Upper lobe of right lung (tissue), 1 donor: ENCODE measurements at regions not wholly inside any gene's neighbourhood (a gene's known extent, or its start where the extent isn't known, plus 50 kb on each side); places are given as distances from the start of the nearest gene placed in this dataset.

Source experiments
- ATAC-seq: fragments of 200-7000 bp; cut with Tn5 transposase; one replicate; pipeline ENCODE4 v1.9.1; 2020; ENCODE audit warnings: mild to moderate bottlenecking, moderate library complexity
- DNase-seq: peaks from one replicate; pipeline ENCODE4 v3.0.0-alpha.2; 2020
- H3K27ac ChIP-seq: fragments of 200-600 bp; one replicate; pipeline ENCODE4 v1.8.0; 2022
- H3K27me3 ChIP-seq: fragments of 200-600 bp; one replicate; pipeline ENCODE4 v1.8.0; 2022; ENCODE audit warnings: mild to moderate bottlenecking
- H3K36me3 ChIP-seq: fragments of 200-600 bp; one replicate; pipeline ENCODE4 v1.8.0; 2022
- H3K4me1 ChIP-seq: fragments of 200-600 bp; one replicate; pipeline ENCODE4 v1.8.0; 2022
- H3K4me3 ChIP-seq: fragments of 200-600 bp; one replicate; pipeline ENCODE4 v1.8.0; 2022; ENCODE audit warnings: mild to moderate bottlenecking
- H3K9me3 ChIP-seq: fragments of 200-600 bp; one replicate; pipeline ENCODE4 v1.8.0; 2022
- CTCF ChIP-seq: fragments of 200-600 bp; IDR thresholded peaks from one replicate; pipeline ENCODE4 v1.8.0; 2022; ENCODE audit warnings: antibody characterized with exemption
- intact Hi-C: fragments of 100-400 bp; cut with DNase I; formaldehyde crosslinking; loops from one replicate; pipeline ENCODE4 v1.11.0; 2022
- donor health status: DM: no; HTN: yes; CAD: no; lungs with severe emphysema.

DNA sequence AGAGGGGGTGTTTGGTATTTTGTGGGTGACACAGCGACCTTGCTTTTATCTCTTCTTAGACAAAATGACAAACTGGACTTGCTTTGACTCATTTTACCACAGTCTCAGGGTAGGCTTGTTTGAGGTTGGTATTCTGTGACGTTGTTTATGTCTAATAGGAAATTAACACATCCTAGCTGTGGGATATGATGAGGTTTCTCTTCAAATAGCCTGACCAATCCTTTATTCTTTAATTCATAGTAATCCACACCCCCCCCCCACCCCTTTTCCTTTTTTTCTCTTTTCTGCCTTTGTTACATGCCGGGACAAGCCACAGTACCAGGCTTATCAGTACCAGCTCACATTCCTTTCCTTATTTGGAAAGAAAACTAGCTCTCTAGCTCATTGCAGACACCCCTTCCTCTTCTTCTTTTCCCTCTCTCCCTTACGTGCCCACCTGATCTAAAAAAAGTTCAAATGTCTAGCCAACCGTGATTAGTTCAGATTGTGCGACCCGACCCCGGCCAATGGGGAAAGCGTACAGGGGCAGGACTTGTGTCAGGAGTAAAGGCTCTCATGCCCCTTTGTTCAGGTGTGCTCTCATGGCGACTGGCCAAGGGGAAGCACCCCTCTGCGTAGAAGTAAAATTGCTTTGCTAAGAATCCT lies 52.2 kb upstream of the PTPRM start:
- Histone ChIP-seq H3K27ac (no peak overlapping the region), H3K27me3 (no peaks in the 10 kb centered on the region), H3K36me3 (no peaks in the 10 kb centered on the region), H3K9me3 (no peaks in the 10 kb centered on the region), H3K4me1 (no peaks in the 10 kb centered on the region), H3K4me3 (no peak overlapping the region)
- DNase-seq (no peak), ATAC-seq (no peak)
- intact Hi-C loops = no loop called here
- TF ChIP-seq CTCF = no peak

DNA sequence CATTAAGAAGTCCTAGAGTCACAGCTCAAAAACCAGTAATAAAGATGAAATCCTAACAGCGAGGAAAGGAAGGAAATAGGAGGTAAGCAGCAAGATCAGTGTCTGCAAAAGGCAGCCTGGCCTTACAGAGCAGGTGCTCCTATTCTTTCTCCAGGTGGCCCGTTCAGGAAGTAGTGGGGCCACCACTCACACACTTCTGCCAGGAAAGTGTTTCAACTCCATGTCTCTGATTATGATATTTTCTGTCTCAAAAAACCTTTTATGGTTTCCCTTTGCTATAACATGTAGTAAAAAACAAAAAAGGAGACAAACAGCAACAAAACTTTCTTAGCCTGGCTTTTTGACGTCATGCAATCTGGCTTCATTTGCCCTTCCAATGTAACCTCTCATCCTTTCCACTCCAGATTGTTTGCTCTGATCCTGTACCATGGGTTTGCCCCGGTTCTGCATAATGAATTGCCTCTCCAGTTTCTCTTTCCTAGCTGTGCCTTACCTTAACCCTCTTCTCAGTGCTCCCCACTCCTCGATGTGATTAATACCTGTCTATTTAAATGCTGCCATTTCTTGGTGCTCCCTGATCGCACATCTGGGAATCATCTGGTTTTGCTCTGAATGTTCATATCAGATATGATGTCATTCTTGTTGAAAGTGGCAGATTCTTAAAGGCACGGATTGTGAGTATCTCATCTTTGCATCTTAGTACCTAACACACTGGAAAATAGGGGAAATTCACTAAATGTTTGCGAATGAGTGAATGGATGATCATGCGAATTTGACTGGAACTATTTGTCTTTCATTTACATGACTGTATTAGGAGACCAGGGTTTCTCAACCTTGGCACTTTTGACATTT lies 50.6 kb upstream of the PTPRM start:
- no peak overlapping the region for H3K27ac ChIP-seq
- H3K9me3 ChIP-seq = no peaks in the 10 kb centered on the region
- DNase-seq = no peak
- TF ChIP-seq CTCF = no peak
- H3K36me3 ChIP-seq = no peaks in the 10 kb centered on the region
- H3K4me1 ChIP-seq = no peaks in the 10 kb centered on the region
- intact Hi-C loops = no loop called here
- H3K4me3 ChIP-seq = no peak overlapping the region
- no peaks in the 10 kb centered on the region for H3K27me3 ChIP-seq
- ATAC-seq = no peak
